Pancreas (tissue), 10 donors: ENCODE measurements at regions not wholly inside any gene's neighbourhood (a gene's known extent, or its start where the extent isn't known, plus 50 kb on each side); places are given as distances from the start of the nearest gene placed in this dataset.

Experiments
- ATAC-seq, 4 donors: fragments of 200-7000 bp; cut with Tn5 transposase; one replicate each; pipeline versions ENCODE4 v1.8.0 to v1.9.1; 2020; ENCODE audit warnings: mild to moderate bottlenecking in 4 of 4, moderate library complexity in 4 of 4
- DNase-seq, 6 donors: peaks; one replicate each; pipeline ENCODE4 v3.0.0-alpha.2; 2020
- FAIRE-seq: peaks from 2 replicates; lab custom pipeline; 2012; peaks lifted over from hg19 to GRCh38; lab: Jason Lieb, UNC
- H3K27ac ChIP-seq, 4 donors: fragments of 200-600 bp; sonication (generic); 1 replicate in 3 of 4; 2 replicates in 1 of 4; pipeline versions ENCODE4 v1.5.0 to v1.8.0; 2020
- H3K27me3 ChIP-seq, 4 donors: fragments of 200-600 bp; one replicate each; pipeline ENCODE4 v1.8.0; 2021
- H3K36me3 ChIP-seq, 3 donors: fragments of 200-600 bp; sonication (generic) in 1 of 3; one replicate each; pipeline versions ENCODE4 v1.5.0 to v1.8.0; 2020 to 2021
- H3K4me1 ChIP-seq, 3 donors: fragments of 200-600 bp; one replicate each; pipeline ENCODE4 v1.8.0; 2021
- H3K4me3 ChIP-seq, 4 donors: fragments of 200-600 bp; sonication (generic) in 2 of 4; one replicate each; pipeline versions ENCODE4 v1.5.0 to v1.8.0; 2020 to 2021
- H3K9me3 ChIP-seq, 4 donors: fragments of 200-600 bp; one replicate each; pipeline ENCODE4 v1.8.0; 2021
- WGBS, 2 donors: extraction: QIAGEN DNeasy Blood & Tissue Kit; methylation state at CpG; one replicate each; pipeline ENCODE4 v1.1.7; 2013; 5-methylcytosine and 5-hydroxymethylcytosine counted together
- intact Hi-C, 3 donors: fragments of 100-400 bp; cut with DNase I; formaldehyde crosslinking; loops; one replicate each; pipeline versions ENCODE4 v1.11.1 to v1.14.2; 2022
- TF ChIP-seq, protein P1 (sequence below), 4 donors: fragments of 200-600 bp; sonication (generic) in 3 of 4; IDR thresholded peaks; one replicate each; pipeline versions ENCODE4 v1.5.0 to v1.8.0; 2021; ENCODE audit warnings: antibody characterized with exemption in 4 of 4
- donor health status: healthy with polysubstance abuse.
- donor health status: DM: no; HTN: no; CAD: no; lungs with moderate emphysema.
- donor health status: DM: no; HTN: no; CAD: no.
- donor health status: control.
- donor health status: control.
- donor health status: Bipolar disorder and iron deficiency.
- donor health status: DM: yes; HTN: yes; CAD: no.
- donor health status: DM: no; HTN: no; CAD: no.
- donor health status: DM: no; HTN: no; CAD: no.
- donor health status: DM: yes; HTN: yes; CAD: no.

DNA sequence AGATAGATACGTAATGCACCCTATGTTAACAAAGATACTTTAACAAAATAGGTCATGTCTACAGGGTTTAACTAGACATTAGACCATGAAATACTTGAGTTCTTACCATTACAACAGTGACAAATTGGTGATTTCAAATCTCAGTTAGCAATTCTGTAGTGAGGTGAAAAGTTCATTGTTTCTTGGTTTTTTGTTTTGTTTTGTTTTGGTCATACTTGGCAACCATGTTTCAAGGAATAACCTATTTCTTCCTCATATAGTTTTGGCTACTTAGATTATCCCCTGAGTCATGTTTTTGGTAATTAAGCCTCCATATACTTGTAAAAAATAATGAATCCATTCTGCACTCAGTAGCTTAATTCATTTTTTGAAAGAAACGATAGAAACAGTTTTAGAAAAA lies 1200.4 kb downstream of the DIAPH3 start:
- no peak for DNase-seq
- FAIRE-seq, result no peak
- H3K9me3 ChIP-seq, result no peaks in the 10 kb centered on the region
- 85 to 98% methylated on average over 2 of the region's 2 CpGs for WGBS, 2 donors
- H3K27me3 ChIP-seq, result no peaks in the 10 kb centered on the region
- ATAC-seq, result no peak
- TF ChIP-seq, protein P1, sequence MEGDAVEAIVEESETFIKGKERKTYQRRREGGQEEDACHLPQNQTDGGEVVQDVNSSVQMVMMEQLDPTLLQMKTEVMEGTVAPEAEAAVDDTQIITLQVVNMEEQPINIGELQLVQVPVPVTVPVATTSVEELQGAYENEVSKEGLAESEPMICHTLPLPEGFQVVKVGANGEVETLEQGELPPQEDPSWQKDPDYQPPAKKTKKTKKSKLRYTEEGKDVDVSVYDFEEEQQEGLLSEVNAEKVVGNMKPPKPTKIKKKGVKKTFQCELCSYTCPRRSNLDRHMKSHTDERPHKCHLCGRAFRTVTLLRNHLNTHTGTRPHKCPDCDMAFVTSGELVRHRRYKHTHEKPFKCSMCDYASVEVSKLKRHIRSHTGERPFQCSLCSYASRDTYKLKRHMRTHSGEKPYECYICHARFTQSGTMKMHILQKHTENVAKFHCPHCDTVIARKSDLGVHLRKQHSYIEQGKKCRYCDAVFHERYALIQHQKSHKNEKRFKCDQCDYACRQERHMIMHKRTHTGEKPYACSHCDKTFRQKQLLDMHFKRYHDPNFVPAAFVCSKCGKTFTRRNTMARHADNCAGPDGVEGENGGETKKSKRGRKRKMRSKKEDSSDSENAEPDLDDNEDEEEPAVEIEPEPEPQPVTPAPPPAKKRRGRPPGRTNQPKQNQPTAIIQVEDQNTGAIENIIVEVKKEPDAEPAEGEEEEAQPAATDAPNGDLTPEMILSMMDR (IDR thresholded peaks at IDR 0.05), result no peak
- no peak overlapping the region for H3K4me3 ChIP-seq
- H3K36me3 ChIP-seq, result no peaks in the 10 kb centered on the region
- intact Hi-C loops, result no loop called here
- no peaks in the 10 kb centered on the region for H3K4me1 ChIP-seq
- no peak overlapping the region for H3K27ac ChIP-seq

DNA sequence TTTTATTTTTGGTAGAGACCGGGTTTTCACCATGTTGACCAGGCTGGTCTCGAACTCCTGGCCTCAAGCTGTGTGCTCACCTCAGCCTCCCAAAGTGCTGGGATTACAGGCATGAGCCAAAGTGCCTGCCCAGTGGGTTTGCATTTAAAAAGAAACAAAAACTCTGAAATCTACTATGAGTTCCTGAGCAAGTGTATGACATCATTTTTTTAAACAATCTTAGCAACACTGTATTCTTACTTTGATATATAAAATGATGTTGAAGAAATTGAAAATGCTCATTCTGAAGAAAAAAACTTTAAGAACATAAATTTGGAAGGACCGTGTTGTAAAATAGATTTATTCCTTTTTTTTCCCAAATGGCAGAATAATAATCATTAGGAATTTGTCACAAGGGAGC lies 1199.7 kb downstream of the DIAPH3 start:
- TF ChIP-seq, protein P1 (IDR thresholded peaks at IDR 0.05), result no peak
- Histone ChIP-seq H3K27me3 (no peaks in the 10 kb centered on the region), H3K4me3 (no peak overlapping the region), H3K4me1 (no peaks in the 10 kb centered on the region), H3K27ac (no peak overlapping the region), H3K9me3 (no peaks in the 10 kb centered on the region), H3K36me3 (no peaks in the 10 kb centered on the region)
- WGBS, 2 donors, result 75 to 91% methylated on average over 3 of the region's 3 CpGs
- ATAC-seq, result no peak
- no peak for DNase-seq
- intact Hi-C loops, result no loop called here
- no peak for FAIRE-seq

DNA sequence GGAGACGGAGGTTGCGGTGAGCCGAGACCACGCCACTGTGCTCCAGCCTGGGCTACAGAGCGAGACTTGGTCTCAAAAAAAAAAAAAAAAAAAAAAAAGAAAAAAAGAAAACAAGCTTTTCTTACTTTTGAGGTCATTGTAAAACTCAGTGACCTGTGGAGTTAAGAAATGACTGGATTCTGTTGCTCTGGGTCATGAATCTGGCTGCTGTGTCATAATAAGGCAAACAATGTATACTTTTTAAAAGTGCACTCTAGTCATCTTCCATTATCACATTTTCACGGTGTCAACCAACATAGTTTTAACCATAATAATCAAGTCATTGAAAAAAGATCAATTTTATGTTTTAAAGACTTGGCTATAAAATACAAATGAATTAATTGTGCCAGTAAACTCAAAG lies 1186.6 kb downstream of the DIAPH3 start:
- Histone ChIP-seq H3K27me3 (no peaks in the 10 kb centered on the region), H3K36me3 (no peaks in the 10 kb centered on the region), H3K4me3 (no peak overlapping the region), H3K9me3 (no peaks in the 10 kb centered on the region), H3K4me1 (no peaks in the 10 kb centered on the region), H3K27ac (no peak overlapping the region)
- WGBS, 2 donors, result 92 to 94% methylated on average over 6 of the region's 6 CpGs
- ATAC-seq (no peak), FAIRE-seq (no peak), DNase-seq (no peak)
- intact Hi-C loops, result no loop called here
- TF ChIP-seq, protein P1 (IDR thresholded peaks at IDR 0.05), result no peak

DNA sequence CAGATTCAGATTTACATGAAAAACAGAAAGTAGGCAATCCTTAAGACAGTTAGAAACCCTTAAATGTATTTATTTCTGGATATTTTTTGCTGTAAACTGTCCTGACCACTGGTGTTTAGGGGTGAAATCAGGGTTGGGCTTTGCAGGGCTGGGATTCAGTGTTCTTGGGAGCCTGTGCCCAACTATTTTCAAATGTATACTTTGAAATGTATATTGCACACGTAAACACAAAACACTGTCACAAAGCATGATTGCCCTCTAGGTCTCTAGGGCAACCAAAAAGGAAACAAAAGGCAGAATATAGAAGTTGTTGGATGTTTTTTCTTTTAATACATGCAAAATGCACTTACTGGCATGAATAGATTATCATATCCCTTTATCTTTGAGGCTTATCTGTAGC lies 1185.4 kb downstream of the DIAPH3 start:
- Histone ChIP-seq H3K36me3 (no peaks in the 10 kb centered on the region), H3K27ac (no peak overlapping the region), H3K4me3 (no peak overlapping the region), H3K27me3 (no peaks in the 10 kb centered on the region), H3K4me1 (no peaks in the 10 kb centered on the region), H3K9me3 (no peaks in the 10 kb centered on the region)
- intact Hi-C loops, result no loop called here
- WGBS, 2 donors, result 80 to 100% methylated on average over 1 of the region's 1 CpG
- no peak for DNase-seq
- no peak for ATAC-seq
- no peak for FAIRE-seq
- TF ChIP-seq, protein P1 (IDR thresholded peaks at IDR 0.05), result no peak

DNA sequence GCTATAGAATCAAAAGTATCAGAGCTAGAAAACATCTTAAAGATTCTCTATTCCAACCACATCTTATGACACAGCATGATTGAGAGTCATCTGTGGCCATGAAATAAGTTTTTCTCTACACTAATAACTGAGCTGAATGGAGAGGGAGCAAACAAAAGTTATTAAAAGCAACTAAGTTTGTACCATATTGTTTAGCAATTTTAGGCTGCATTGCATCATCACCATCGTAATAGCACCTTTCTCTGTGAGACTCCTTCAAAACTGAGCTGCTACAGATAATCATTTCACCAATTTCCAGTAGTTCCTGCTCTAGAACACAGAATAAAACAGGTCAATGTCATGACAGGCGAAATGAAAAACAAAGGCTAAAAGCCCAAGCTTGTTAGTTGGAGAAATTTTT lies 1183.9 kb downstream of the DIAPH3 start:
- Histone ChIP-seq H3K4me3 (no peak overlapping the region), H3K9me3 (no peaks in the 10 kb centered on the region), H3K4me1 (no peaks in the 10 kb centered on the region), H3K27me3 (no peaks in the 10 kb centered on the region), H3K36me3 (no peaks in the 10 kb centered on the region), H3K27ac (no peak overlapping the region)
- FAIRE-seq (no peak), DNase-seq (no peak), ATAC-seq (no peak)
- TF ChIP-seq, protein P1 (IDR thresholded peaks at IDR 0.05), result no peak
- 58 to 63% methylated on average over 2 of the region's 2 CpGs for WGBS, 2 donors
- intact Hi-C loops, result no loop called here
